GM12891 (cell line): ENCODE measurements at regions not wholly inside any gene's neighbourhood (a gene's known extent, or its start where the extent isn't known, plus 50 kb on each side); places are given as distances from the start of the nearest gene placed in this dataset.

Experiments
- DNase-seq: peaks from one replicate; pipeline ENCODE4 v3.0.0; 2011; ENCODE audit warnings: low spot score; ENCODE audit not compliant: insufficient read length
- FAIRE-seq: peaks from 2 replicates; lab custom pipeline; 2011; peaks lifted over from hg19 to GRCh38; lab: Jason Lieb, UNC
- PAX5 ChIP-seq: IDR thresholded peaks from 2 replicates; pipeline ENCODE4 v1.6.1; 2011; ENCODE audit warnings: low read length, moderate library complexity, mild to moderate bottlenecking; ENCODE audit not compliant: insufficient read depth, severe bottlenecking
- POLR2A ChIP-seq: IDR thresholded peaks from 2 replicates; pipeline ENCODE4 v1.6.1; 2011; ENCODE audit warnings: low read depth, low read length, control low read depth
- POLR2AphosphoS5 ChIP-seq: IDR thresholded peaks from 2 replicates; pipeline ENCODE4 v1.6.1; 2011; ENCODE audit warnings: low read depth, low read length, control low read depth
- POU2F2 ChIP-seq: IDR thresholded peaks from 2 replicates; pipeline ENCODE4 v1.6.1; 2011; ENCODE audit warnings: low read depth, mild to moderate bottlenecking, control low read depth, low read length, moderate library complexity
- SPI1 ChIP-seq: IDR thresholded peaks from 2 replicates; pipeline ENCODE4 v1.6.1; 2011; ENCODE audit warnings: low read depth, low read length, control low read depth
- TAF1 ChIP-seq: IDR thresholded peaks from 2 replicates; pipeline ENCODE4 v1.6.1; 2011; ENCODE audit warnings: low read depth, low read length, control low read depth

DNA sequence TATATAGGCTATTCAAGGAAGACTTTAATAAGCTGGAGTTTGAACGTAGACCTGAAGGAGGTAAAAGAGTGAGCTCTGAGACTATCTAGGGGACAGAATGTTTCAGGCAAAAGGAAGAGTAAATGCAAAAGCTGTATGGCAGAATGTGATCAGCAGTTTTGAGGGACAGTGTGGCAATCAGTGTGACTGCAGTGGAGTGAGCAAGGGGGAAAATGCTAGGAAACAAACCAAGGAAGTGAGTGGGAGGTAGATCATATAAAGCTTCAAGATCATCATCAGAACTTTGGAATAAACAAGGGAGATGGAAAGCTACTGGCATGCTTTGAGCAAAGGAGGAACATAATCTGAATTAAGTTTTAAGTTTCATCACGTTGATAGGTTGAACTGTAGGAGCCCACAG, 67.5 kb upstream of the BTG1 start:
- TF ChIP-seq POLR2AphosphoS5 (no peak), POU2F2 (no peak), SPI1 (no peak), PAX5 (no peak), TAF1 (no peak), POLR2A (no peak)
- DNase-seq (no peak), FAIRE-seq (no peak)

DNA sequence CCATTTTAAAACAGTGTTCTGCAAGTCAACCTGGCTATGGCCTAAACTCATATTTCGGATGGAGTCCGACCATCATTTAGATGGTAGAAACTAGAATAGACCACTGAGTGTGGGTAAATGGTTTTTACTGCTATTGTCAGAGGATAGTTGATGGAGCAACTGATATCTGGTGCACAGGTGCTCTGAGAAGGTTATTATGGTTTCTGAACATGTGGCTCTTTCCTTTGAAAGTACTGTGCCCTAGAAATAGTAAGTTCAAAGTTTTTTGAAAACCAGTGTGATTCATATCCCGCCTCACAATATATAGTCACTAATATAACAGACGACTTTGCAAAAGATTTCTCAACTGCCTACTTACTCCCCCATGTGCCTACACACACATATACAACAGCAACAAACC, 64.4 kb upstream of the BTG1 start:
- DNase-seq (no peak), FAIRE-seq (peak; percentile 62)
- TF ChIP-seq TAF1: no peak

DNA sequence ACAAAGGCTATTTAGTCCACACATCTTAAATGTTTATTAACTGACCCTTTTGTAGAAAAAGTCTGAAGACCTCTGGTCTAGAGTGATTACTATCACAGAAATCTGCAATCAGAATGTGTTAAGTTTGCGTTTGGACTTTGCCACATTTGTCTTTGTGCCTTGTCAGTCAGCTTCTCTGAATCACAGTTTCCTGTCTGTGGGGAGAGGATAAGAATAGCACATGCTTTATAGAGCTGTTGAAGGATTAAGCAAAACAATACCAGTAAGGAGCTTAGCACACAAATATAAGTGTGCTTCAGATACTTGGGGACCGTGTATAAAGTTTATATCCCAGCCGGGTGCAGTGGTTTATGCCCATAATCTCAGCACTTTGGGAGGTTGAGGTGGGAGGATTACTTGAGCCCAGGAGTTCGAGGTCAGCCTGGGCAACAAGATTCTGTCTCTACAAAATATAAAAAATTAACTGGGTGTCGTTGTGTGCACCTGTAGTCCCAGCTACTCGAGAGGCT, 63.0 kb upstream of the BTG1 start:
- FAIRE-seq (peak; percentile 75), DNase-seq (no peak)
- TF ChIP-seq TAF1 (no peak), POLR2AphosphoS5 (no peak), PAX5 (no peak)

DNA sequence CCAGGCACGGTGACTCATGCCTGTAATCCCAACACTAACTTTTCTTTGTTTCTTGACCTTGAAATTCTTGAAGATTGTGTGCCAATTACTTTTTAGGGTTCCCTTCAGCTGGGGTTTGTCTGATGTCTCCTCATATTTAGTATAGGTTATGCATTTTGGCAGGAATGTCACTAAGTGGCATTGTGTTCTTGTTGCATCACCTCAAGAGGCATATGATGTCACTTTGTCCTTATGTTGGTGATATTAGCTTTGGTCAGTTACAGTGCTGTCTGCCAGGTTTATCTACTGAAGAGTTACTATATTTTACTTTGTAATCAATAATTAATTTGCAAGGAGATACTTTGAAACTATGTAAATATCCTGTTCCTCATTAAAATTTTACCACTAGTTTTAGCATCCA, 61.0 kb upstream of the BTG1 start:
- FAIRE-seq (peak; percentile 40), DNase-seq (no peak)
- no peak for TF ChIP-seq PAX5

DNA sequence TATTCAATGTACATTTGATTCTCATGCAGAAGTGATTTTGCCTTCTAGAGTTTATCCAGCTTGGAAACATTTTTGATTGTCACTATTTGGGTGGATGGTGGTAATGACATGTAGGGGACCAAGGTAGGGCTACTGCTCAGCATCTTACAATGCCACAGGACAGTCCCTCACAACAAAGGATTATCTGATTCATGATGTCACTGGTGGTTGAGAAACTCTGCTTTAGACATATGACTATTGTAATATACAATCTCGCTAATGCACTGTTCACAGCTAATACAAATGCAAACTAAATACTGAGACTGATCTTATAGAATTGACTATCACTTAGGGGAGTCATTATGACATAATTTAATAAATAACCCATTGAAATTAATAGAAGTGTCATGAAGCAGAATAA, 60.4 kb upstream of the BTG1 start:
- TF ChIP-seq SPI1: no peak
- no peak for TF ChIP-seq TAF1
- no peak for TF ChIP-seq POLR2AphosphoS5
- no peak for TF ChIP-seq PAX5
- TF ChIP-seq POLR2A: no peak
- no peak for TF ChIP-seq POU2F2
- no peak for FAIRE-seq

DNA sequence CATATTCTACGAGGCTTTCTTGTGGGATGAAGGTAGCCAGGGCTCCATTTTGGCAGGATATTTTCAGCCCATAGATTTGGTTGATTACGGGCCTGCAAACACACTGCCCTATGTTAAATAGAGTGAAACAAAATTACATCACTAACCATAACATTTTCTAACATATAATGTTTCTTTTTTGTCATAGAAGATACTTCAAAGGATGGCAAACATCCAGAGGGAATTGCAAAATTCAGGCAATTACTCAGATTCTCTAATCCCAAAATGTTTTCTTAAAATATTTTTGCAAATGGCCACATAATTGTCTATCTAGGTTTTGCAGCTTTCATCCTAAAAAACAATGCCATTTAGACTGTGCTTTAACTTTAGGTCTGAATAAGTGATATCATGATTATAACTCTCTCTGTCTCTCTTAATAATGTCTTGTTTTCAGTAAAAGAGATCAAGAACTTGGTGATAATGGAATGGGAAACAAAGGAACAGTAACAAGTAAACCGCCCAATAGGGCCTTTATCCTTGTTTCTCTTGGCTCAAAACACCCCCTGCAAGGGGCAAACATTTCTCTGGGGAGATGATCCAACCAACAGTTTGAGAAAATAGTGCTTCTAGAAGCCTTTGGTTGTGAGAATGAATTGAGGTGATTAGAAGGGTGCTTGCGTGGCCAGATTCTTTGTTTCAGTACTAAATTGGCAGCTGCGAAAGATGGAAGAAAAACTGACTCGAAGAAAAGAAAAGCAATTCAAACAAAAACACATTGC, 54.4 kb upstream of the BTG1 start:
- no peak for FAIRE-seq
- TF ChIP-seq SPI1 (no peak), POLR2A (no peak), PAX5 (no peak), POLR2AphosphoS5 (no peak), POU2F2 (no peak), TAF1 (no peak)
- DNase-seq: no peak

More for the DNA sequence above, 60.4 kb upstream of the BTG1 start:
- no peak for DNase-seq

DNA sequence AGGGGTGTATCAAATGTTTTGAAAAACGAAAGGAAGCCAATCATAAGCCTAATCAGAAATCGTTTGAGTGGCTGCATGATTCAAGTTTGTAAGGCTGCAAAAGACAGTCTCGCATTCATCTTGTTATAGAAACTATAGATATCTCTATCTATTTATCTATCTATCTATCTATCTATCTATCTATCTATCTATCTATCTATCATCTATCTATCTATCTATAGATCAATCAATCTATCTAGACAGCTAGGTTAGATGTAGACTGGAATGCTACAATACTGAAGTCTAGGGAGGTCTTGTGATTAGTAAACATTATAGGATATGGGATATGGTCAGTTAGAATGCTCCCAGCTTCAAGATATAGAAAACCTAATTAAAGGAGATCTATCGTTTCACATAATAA, 52.2 kb upstream of the BTG1 start:
- no peak for FAIRE-seq
- no peak for DNase-seq
- TF ChIP-seq POLR2AphosphoS5 (no peak), SPI1 (no peak), POLR2A (no peak), POU2F2 (no peak), PAX5 (no peak), TAF1 (no peak)

DNA sequence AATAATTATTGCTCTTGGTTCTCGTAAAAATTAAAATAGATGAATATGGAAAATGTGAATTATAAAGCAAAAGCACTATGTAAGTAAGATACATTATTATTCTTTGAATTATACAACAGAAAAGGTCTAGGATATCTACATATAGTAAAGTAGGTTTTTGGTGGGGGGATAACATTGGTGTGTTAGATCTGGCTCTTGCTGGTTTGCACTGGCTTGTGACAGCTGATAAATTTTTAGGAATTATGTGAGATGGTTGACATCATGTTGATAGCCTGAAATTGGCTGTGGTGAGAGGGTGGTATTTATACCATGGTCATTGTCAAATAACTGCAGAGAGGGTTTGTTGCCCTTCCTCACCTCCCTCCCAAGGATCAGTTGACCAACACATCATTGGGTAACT, 50.7 kb upstream of the BTG1 start:
- FAIRE-seq (peak; percentile 26), DNase-seq (no peak)
- TF ChIP-seq POLR2A (no peak), SPI1 (no peak), TAF1 (no peak), POU2F2 (no peak), POLR2AphosphoS5 (no peak), PAX5 (no peak)
